NCI-H82 (cell line): ENCODE measurements at regions not wholly inside any gene's neighbourhood (a gene's known extent, or its start where the extent isn't known, plus 50 kb on each side); places are given as distances from the start of the nearest gene placed in this dataset.
"Not testable (repeated sequence)": the region's sequence is repeated elsewhere in the genome, so short reads cannot be mapped to it uniquely, and the experiment has no call there.

Experiments used
- DNase-seq: peaks from one replicate; lab custom pipeline; 2025; lab: John Stamatoyannopoulos, UW

DNA sequence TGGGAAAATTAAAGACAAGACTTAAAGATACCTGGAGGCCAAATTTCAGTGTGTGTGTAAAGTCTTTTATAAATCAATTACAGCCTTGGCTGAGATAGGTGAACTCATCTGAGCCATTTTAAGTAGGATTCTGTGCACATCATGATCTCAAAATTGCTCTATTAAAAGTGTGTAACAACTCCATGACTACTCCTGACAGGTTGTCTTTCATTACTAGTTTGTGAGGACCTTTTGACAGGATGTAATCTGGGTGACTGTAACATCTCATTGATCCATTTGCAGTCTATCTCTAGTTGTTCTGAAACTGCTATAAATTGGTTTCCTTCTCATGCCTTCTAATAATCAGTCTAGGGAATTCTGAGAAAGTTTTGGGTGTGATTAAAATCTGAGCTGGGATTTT lies 753.3 kb downstream of the SLITRK5 start:
- DNase-seq, result no peak

DNA sequence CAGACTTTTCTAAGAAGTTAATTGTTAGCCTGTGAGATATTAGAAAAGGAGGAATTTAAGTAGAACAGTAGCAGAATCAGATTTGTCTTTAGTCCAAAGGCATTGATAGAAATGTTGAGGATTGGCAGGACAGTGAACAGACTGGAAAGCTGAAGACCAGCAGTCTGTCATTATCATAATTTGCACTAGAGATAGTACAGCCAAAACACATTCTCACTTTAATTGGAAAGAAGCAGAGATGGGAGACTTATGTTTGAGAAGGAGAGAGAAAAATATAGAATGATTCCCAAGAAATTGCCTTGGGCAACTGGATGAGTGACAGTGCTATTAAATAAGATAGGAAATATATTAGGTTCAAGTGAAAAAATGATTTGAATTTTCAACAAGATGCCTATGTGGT lies 755.5 kb downstream of the SLITRK5 start:
- DNase-seq, result no peak

DNA sequence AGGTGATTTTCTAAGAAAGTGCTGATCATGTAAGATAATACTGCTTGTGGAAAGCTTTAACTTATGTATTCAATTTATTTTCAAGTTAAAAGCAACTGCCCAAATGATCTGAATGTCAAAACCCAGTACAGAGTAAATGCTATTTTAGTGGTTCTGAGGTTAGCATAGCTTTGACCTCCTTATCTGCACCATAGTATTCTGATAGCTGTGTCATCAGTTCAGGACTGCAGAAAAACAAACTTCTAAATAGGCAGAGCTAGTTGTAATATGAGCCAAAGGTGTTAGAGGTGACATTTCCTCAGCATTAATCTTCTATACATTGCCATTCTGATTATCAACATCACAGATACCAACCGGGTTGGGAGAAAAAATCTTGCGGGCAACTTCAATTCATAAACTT lies 758.7 kb downstream of the SLITRK5 start:
- no peak for DNase-seq

DNA sequence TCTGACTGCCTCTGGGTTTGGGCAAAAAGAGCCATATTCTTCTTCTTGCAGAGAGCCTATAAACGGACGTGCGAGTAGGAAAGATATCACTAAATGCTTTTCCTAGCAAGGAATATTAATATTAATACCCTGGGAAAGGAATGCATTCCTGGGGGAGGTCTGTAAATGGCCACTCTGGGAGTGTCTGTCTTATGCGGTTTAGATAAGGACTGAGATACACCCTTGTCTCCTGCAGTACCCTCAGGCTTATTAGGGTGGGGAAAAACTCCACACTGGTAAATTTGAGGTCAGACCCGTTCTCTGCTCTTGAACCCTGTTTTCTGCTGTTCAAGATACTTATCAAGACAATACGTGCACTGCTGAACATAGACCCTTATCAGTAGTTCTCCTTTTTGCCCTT lies 763.8 kb downstream of the SLITRK5 start:
- DNase-seq, result no peak

DNA sequence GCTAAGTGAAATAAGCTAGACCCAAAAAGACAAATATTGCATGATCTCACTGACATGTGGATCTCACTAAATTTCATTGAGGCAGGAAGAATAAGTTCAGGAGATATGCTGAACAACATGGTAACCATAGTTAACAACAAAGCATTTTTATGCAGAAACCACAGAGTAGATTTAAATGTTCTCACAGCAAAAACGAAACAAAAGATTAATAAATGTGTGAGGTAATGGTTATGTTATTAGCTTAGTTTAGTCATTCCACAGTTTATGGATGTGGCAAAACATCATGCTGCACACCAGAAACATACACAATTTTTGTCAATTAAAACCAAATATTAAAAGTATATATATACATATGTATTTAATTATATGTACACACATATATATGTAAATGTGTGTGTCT lies 765.8 kb downstream of the SLITRK5 start:
- no peak for DNase-seq

DNA sequence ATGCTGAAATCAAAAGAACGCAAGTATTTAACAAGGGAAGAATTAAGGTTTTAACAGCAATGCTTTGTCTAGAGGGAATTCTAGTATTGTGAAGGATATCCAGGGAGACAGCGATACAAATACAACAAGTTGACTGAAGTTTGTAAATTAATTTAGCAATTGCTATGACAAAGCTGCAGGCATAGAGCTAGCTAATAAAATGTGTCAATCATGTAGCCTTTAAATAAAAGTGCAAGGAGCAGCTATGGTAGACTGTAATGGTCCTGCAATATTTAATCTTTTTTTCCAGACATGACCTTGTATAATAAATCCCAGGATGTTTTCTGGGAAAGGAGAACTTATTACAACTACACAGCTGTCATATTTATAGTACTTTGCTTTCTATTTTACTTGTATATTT lies 779.3 kb downstream of the SLITRK5 start:
- DNase-seq, result no peak

DNA sequence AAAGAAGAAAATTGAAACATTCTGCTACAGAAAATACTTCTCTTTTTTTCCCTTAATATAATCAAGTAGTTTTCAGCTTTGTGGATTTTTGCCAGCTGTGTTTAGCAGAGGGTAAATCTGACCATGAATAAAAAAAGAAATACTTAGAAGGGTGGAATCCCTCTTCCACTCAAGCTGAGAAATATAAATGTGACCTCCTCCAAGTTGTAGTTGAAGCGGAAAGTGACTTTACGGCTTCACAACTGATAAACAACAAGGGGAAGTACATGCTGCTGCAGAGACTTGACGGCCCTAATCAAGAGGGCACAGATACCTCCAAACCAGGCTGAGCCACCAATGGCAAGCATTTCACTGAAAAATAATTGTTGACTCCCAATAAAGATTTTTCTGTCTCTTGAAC lies 785.0 kb downstream of the SLITRK5 start:
- no peak for DNase-seq

DNA sequence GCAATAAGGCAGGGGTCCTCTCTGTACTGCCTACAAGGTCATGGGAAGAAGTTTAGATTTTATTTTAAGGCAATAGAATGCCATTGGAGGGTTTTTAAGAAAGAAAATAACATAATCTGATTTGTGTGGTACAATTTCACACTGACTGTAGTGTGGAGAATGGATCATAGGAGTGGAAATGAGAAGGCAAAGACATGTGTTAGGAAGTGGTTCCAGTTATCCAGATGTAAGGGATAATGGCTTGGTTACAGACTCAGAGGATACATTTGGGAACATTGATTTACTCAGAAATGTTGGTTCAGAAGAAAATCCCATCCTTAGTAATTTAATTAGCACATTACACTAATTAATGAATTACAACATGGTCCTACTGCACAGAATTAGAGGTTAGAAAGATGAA lies 788.2 kb downstream of the SLITRK5 start:
- peak; percentile 50 for DNase-seq

DNA sequence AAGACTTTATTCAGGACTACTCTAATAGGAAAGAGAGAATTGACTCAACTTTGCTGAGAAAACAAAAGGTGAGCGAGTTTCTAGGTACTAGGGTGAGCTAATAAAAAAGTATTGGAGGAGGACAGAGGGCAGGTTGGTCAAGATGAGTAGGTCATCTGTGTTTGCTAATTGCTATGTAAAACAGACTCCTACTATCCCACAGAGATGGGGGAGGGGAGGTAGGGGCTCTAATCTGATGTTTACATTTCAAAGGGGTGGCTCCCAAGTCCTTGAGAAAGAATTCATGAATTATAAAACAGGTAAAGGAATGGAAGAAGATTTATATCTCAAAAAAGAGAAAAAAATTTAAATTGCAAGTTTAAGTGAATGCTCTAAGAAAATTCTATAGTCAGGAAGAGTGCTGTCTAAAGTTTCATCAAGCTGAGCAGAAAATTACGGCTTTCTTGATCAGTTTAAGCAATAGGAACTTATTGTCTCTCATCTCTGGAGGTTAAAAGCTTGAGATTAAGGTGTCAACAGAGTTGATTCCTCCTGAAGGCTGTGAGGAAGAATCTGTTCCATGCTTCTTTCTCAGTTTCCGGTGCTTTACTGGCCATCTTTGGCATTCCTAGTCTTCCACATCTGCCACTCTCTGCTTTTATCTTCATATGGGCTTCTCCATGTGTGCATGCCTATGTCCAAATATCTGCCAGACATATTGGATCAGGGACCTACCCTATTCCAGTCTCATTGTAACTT lies 790.3 kb downstream of the SLITRK5 start:
- no peak for DNase-seq

DNA sequence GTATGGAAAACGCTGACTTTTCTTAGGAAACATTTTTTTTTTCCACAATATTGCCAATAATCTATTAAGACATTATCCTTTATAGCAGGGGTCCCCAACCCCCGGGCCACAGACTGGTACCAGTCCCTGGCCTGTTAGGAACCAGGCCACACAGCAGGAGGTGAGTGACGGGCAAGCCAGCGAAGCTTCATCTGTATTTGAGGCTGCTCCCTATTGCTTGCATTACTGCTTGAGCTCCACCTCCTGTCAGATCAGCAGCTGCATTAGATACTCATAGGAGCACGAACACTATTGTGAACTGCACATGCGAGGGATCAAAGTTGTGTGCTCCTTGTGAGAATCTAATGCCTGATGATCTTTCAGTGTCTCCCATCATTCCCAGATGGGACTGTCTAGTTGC lies 793.7 kb downstream of the SLITRK5 start:
- peak; percentile 28 for DNase-seq

DNA sequence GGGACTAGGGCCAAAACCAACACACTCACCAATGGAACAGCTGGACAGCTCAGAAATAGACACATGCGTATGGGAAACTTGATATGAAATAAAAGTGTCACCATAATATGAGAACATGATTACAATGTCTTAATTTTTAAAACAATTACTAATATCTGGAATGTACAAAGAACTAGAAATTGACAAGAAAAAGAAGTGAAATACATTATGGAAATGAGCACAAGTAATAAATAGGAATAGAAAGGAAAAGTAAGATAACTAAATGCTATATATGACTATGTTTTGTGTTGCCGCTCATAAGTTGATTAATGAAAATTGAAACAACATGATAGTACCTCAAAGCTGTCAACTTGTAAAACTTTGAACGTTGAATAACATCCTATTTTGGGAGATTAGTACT lies 801.1 kb downstream of the SLITRK5 start:
- DNase-seq, result no peak

DNA sequence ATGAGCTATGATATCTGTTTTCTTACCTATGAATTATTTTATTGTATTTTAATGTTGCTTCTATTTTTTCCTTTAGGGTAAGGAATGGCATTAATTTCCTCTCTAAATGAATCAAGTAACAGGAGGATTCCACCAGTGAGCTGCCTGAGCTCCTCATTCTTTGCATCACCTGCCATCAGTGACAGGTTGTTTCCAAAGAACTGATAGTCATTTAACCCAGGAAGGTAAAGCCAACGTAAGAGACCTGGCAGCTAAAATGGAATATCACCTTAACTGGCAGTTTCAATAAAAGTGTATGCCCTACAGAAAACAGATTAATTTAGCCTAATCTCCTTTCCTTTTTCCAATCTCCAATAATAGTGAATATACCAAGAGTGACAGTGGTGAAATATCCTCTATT lies 812.0 kb downstream of the SLITRK5 start:
- no peak for DNase-seq

DNA sequence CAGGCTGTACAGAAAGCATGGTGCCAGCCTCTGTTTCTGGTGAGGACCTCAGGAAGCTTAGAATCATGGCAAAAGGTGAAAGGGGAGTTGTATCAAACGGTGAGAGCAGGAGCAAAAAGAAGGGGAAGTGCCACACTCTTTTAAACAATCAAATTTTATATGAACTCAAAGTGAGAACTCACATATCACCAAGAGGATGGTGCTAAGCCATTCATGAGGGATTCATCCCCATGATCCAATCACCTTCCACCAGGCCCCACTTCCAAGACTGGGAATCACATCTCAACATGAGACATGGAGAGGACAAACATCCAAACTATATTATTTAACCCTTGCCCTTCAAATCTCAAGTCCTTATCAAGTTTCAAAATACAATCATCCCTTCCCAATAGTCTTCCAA lies 836.7 kb downstream of the SLITRK5 start:
- no peak for DNase-seq

DNA sequence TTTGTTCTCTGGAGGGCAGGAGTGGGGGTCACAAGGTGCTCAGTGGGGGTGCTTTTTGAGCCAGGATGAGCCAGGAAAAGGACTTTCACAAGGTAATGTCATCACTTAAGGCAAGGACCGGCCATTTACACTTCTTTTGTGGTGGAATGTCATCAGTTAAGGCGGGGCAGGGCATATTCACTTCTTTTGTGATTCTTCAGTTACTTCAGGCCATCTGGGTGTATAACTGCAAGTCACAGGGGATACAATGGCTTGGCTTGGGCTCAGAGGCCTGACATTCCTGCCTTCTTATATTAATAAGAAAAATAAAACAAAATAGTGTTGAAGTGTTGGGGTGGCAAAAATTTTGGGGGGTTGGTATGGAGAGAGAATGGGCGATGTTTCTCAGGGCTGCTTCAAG lies 841.8 kb downstream of the SLITRK5 start:
- not testable (repeated sequence) for DNase-seq

DNA sequence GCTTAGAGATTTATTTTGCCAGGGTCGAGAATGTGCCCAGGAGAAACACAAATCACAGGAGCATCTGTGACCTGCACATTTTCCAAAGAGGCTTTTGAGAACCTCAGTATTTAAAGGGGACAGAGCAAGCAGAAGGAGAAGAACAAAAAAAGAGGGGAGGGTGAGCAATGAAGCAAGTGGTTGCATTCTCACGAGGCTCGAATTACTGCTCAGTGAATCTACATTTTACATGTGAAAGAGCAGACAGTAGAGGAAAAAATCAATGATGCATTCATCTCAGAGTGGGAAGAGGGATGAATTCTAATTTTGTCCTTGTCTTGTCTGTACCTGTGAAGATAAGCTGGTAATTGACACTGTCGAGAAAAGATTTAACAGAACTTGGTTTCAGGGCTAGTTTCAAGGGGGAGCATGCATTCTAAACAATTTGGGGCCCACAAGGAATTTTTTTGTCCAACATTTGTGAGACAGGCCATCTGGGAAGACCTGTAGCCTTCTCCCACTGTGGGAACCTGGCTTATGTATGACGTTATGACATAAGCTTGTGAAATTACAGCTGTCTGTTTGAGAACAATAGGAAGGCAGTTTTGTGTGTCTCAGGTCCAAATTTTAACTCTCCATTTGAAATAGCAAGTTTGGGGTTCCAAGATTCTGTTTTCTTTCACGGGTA lies 855.1 kb downstream of the SLITRK5 start:
- peak; percentile 28 for DNase-seq

DNA sequence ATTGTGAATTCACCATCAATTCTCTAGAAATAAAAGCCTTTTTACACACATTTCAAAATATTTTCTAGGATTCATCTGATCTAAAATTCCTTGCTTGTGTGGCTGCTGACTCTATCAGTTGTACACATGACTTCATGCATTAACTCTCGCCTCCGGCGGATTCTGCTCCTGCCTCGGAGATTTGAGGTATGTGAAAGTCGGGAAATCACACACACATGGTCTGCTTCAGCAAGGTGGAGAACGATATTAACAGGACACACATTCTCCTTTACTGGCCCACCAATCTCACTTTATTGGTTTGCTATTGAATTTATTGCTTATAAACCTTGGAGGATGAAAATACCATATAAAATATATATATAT lies 855.7 kb downstream of the SLITRK5 start:
- DNase-seq, result no peak

DNA sequence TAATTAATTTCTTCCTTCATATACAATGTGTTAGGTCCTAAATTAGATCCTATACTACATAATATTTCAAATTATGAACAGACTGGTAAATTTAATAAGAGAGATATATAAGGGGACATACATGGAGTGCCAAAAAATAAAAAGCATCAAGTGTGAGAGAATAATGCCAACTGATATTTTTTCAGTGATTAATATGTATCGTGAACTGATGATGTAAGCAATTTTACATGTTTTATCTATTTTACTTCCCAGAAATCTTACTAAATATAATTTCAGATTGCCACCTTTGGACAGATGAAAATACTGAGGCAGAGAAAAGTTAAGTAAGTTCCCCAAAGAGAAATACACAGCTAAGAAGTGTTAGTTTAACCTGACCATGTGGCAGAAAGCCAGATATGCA lies 870.8 kb downstream of the SLITRK5 start:
- no peak for DNase-seq

DNA sequence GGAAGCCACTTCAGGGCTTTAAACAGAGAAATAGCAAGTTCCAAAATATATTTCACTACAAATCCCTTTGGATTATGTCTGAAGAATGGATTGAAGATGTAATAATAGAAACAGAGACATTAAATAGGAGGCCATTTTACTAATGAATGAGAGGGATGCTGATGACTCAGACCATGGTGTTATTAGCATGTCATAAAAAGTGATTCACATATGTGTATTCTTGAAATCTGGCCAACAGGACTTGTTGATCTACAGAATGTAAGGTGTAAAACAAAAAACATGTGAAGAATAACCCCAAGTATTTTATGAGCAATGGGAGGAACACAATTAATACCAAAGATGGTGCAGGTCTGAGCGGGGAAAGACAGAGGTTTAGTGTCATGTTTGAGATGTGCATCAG lies 873.7 kb downstream of the SLITRK5 start:
- no peak for DNase-seq

DNA sequence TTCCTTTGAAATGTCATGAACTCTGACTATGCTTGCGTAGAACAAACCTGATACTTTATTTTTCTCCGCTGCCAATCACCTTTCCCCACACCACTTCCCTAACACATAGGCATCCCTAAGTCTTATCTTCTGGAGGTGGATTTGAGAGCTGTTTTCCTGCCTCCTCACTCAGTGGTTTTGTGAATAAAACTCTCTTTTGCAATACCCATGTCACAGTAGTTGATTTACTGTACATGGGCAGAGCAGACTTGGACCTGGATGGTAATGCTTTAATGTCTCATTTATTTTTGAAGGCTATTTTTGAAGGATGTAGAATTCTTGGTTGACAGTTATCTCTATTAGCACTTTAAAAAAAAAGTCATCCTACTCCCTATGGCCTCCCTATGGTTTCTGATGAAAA lies 881.8 kb downstream of the SLITRK5 start:
- no peak for DNase-seq

DNA sequence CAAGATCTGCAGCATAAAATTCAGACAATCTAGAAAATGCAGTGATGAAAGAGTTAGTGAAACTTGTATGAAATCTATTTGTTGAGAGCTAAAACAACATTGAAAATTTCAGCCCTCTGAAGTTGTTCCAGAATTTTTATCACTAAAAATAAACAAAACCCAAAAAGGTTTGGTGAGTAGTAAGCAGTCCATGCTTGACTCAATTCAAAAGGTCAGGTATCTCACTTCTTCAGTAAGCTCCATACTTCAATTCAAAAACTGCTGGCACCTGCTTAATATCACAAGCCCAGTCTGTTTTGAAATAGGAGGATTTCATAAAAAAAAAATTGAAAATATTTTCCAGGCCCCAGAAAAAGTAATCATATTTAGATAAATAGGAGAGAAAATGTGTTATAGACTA lies 894.4 kb downstream of the SLITRK5 start:
- no peak for DNase-seq

DNA sequence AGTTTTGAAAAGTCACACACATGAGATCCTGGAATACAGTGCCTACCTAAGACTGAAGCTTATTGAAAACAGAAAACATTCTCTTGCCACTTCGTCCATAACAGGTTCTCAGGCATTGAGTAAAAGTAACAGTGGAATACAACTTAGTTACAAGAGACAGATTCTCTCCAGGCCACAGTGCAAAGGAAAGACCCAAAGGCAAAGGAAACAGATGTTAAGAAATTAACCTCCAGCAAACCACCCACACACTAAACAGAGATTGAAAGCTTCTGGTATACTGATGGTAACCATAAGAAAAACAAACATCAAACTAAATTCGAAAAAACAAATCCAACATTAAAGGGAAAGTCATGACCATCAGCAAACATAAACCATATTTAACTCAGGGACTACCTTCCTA lies 914.7 kb downstream of the SLITRK5 start:
- no peak for DNase-seq

DNA sequence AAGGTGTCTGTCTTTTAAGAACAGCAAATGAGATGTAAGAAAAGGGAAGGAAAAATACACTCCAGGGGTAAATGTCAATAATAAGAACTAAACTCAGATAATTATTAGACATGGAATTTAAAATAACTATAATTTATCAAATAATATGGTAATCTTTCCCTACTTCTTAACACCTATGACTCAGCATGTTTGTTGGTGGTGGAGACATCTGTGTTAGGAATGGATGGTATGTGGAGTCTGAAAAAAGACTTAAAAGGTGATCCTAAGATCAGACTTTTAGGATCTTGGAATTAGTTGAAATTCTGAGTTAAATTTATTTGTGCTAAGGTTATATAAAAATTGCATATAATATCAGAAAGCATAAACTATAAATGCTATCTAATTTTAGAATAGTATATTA lies 915.1 kb downstream of the SLITRK5 start:
- DNase-seq, result no peak

DNA sequence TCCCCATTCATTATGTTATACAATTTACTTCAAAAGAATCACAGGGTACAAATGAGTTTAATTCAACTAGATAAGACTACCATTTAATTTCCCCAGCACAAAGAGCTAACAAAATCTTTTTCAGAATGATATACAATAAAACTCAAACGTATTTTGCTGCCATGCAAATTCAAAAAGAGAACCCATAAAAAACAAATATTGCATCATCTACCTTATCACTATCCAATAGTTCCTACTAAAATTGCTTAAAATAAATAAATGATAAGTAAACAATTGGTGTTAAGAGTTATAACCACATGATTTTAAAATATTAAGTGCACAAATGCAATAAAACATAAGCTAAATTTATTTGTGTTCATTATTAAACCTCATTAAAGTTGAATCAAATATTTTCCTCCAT lies 919.4 kb downstream of the SLITRK5 start:
- DNase-seq, result no peak

DNA sequence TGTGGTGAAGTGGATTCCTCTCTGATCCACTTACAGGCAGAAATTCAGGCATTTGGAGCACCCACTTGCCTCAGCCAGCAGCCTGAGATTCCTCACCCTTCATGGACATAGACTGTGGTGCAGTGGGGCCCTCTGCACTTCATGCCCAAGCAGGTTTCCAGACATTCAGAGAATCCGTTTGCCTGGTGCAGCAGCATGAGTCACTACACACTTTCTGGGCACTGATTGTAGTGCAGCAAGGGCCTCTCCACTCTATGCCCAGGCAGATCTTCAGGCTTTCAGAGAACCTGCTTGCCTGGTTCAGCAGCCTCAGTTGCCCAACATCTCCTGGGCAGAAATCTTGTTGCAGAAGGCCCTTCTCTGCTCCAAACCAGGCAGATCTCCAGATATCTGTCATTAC lies 920.9 kb downstream of the SLITRK5 start:
- no peak for DNase-seq
